ENCODE measurements at regions not wholly inside any gene's neighbourhood (a gene's known extent, or its start where the extent isn't known, plus 50 kb on each side); places are given as distances from the start of the nearest gene placed in this dataset.

GRCh38 chr16:55003306-55003705, 72.6 kb downstream of the IRX5 start:
- TF ChIP-seq CTCF (conservative IDR thresholded peaks at IDR 0.05) (no peak), EZH2 (IDR thresholded peaks at IDR 0.05; ENCODE audit: low read depth) (no peak)
